WTC11 (cell line): ENCODE measurements at regions not wholly inside any gene's neighbourhood (a gene's known extent, or its start where the extent isn't known, plus 50 kb on each side); places are given as distances from the start of the nearest gene placed in this dataset.

ENCODE experiments used
- ATAC-seq: fragments of 200-7000 bp; cut with Tn5 transposase; 2 replicates; pipeline ENCODE4 v1.10.0; 2021; ENCODE audit warnings: mild to moderate bottlenecking, moderate library complexity
- CTCF ChIA-PET: fragments of 300-600 bp; sonication (Branson Sonifier 250); formaldehyde crosslinking; loops from one replicate; lab custom pipeline; 2021; ENCODE audit warnings: antibody characterized with exemption; lab: Charles Lee
- POLR2A ChIA-PET: fragments of 350-600 bp; sonication (Branson Sonifier 250); formaldehyde crosslinking; loops from one replicate; lab custom pipeline; 2021; ENCODE audit warnings: antibody characterized with exemption; lab: Charles Lee
- DNase-seq: peaks from one replicate; pipeline ENCODE4 v3.0.0; 2021; ENCODE audit warnings: low spot score
- H3K27ac Mint-ChIP-seq: 2 replicates; pipeline ENCODE4 v1.8.0; 2021; ENCODE audit warnings: mixed read lengths
- H3K27me3 Mint-ChIP-seq: 2 replicates; pipeline ENCODE4 v1.8.0; 2021; ENCODE audit warnings: low read depth, mild to moderate bottlenecking, moderate library complexity, mixed read lengths
- H3K36me3 Mint-ChIP-seq: 2 replicates; pipeline ENCODE4 v1.8.0; 2021; ENCODE audit warnings: mixed read lengths
- H3K4me1 Mint-ChIP-seq: 2 replicates; pipeline ENCODE4 v1.8.0; 2022; ENCODE audit warnings: mixed read lengths
- H3K4me3 Mint-ChIP-seq: 2 replicates; pipeline ENCODE4 v1.8.0; 2021; ENCODE audit warnings: mild to moderate bottlenecking, moderate library complexity, mixed read lengths
- H3K9me3 Mint-ChIP-seq: 2 replicates; pipeline ENCODE4 v1.8.0; 2021; ENCODE audit warnings: mixed read lengths
- AFF4 ChIP-seq: sonication (generic); formaldehyde crosslinking; IDR thresholded peaks from 2 replicates; pipeline ENCODE4 v1.8.1; 2023; ENCODE audit warnings: mild to moderate bottlenecking, missing genetic modification reagents, borderline replicate concordance
- ATF3 ChIP-seq: sonication (generic); formaldehyde crosslinking; conservative IDR thresholded peaks from 2 replicates; pipeline ENCODE4 v1.8.1; 2022; ENCODE audit warnings: mild to moderate bottlenecking, missing genetic modification reagents
- ATF6 ChIP-seq: sonication (generic); formaldehyde crosslinking; IDR thresholded peaks from 2 replicates; pipeline ENCODE4 v1.8.1; 2023; ENCODE audit warnings: mild to moderate bottlenecking, missing genetic modification reagents
- E2F5 ChIP-seq: sonication (generic); formaldehyde crosslinking; IDR thresholded peaks from 2 replicates; pipeline ENCODE4 v1.8.1; 2022; ENCODE audit warnings: mild to moderate bottlenecking, moderate library complexity, missing genetic modification reagents
- GRHL2 ChIP-seq: fragments of 250-450 bp; sonication (Bioruptor Pico); IDR thresholded peaks from 2 replicates; pipeline ENCODE4 v1.8.0; 2022; ENCODE audit warnings: mild to moderate bottlenecking, moderate library complexity; ENCODE audit not compliant: insufficient replicate concordance, severe bottlenecking
- KAT7 ChIP-seq: sonication (generic); formaldehyde crosslinking; IDR thresholded peaks from 2 replicates; pipeline ENCODE4 v1.8.1; 2023; ENCODE audit warnings: missing genetic modification reagents, mild to moderate bottlenecking, borderline replicate concordance
- MAX ChIP-seq: sonication (generic); formaldehyde crosslinking; IDR thresholded peaks from 2 replicates; pipeline ENCODE4 v1.8.0; 2022; ENCODE audit warnings: mild to moderate bottlenecking, missing genetic modification reagents
- MXD4 ChIP-seq: fragments of 250-450 bp; sonication (Bioruptor Pico); IDR thresholded peaks from 2 replicates; pipeline ENCODE4 v1.8.0; 2021; ENCODE audit warnings: mild to moderate bottlenecking, moderate library complexity, borderline replicate concordance
- MYBL2 ChIP-seq: sonication (generic); formaldehyde crosslinking; IDR thresholded peaks from 2 replicates; pipeline ENCODE4 v1.8.1; 2023; ENCODE audit warnings: mild to moderate bottlenecking, moderate library complexity, missing genetic modification reagents
- NFYB ChIP-seq: sonication (generic); formaldehyde crosslinking; conservative IDR thresholded peaks from 2 replicates; pipeline ENCODE4 v1.8.0; 2022; ENCODE audit warnings: low read depth, missing genetic modification reagents
- NR3C1 ChIP-seq: sonication (generic); formaldehyde crosslinking; conservative IDR thresholded peaks from 2 replicates; pipeline ENCODE4 v1.8.1; 2023; ENCODE audit warnings: low read depth, mild to moderate bottlenecking, missing genetic modification reagents
- PREB ChIP-seq: sonication (generic); formaldehyde crosslinking; IDR thresholded peaks from 2 replicates; pipeline ENCODE4 v1.8.1; 2022; ENCODE audit warnings: mild to moderate bottlenecking, missing genetic modification reagents, moderate library complexity, borderline replicate concordance
- TCF7 ChIP-seq: sonication (generic); formaldehyde crosslinking; IDR thresholded peaks from 2 replicates; pipeline ENCODE4 v1.8.0; 2022; ENCODE audit warnings: mild to moderate bottlenecking, low read depth, missing genetic modification reagents, moderate library complexity
- TEAD1 ChIP-seq: sonication (generic); formaldehyde crosslinking; IDR thresholded peaks from 2 replicates; pipeline ENCODE4 v1.8.0; 2022; ENCODE audit warnings: mild to moderate bottlenecking, missing genetic modification reagents
- ZNF138 ChIP-seq: sonication (generic); formaldehyde crosslinking; conservative IDR thresholded peaks from 2 replicates; pipeline ENCODE4 v1.8.1; 2022; ENCODE audit warnings: mild to moderate bottlenecking, moderate library complexity, missing genetic modification reagents
- ZNF263 ChIP-seq: sonication (generic); formaldehyde crosslinking; IDR thresholded peaks from 2 replicates; pipeline ENCODE4 v1.8.1; 2022; ENCODE audit warnings: low read depth, mild to moderate bottlenecking, moderate library complexity, missing genetic modification reagents
- ZNF671 ChIP-seq: fragments of 250-450 bp; sonication (Bioruptor Pico); IDR thresholded peaks from 2 replicates; pipeline ENCODE4 v1.8.0; 2021; ENCODE audit warnings: mild to moderate bottlenecking

GRCh38 chr3:164818318-164818717 is 260.0 kb downstream of the SI start (continued):
- TF ChIP-seq MYBL2 (CRISPR knock-in tag): no peak
- TF ChIP-seq, all 79 proteins: peak for 0

- POLR2A ChIA-PET: no interaction called here
- H3K4me3 Mint-ChIP-seq: no peak overlapping the region
- peaks cover 5% of the 10 kb centered on the region for H3K4me1 Mint-ChIP-seq
- H3K9me3 Mint-ChIP-seq: peaks cover 25% of the 10 kb centered on the region
- H3K27ac Mint-ChIP-seq: no peak overlapping the region
- CTCF ChIA-PET: no interaction called here
- H3K36me3 Mint-ChIP-seq: peaks cover 15% of the 10 kb centered on the region
- TF ChIP-seq ZNF263 (CRISPR knock-in tag) (no peak), ATF3 (no peak), MAX (CRISPR knock-in tag) (no peak), E2F5 (CRISPR knock-in tag) (no peak), ZNF138 (CRISPR knock-in tag) (no peak), TEAD1 (CRISPR knock-in tag) (no peak), NFYB (no peak), ATF6 (CRISPR knock-in tag) (no peak), TCF7 (no peak), PREB (CRISPR knock-in tag) (no peak), KAT7 (CRISPR knock-in tag) (no peak), GRHL2 (no peak), MYBL2 (CRISPR knock-in tag) (no peak), AFF4 (CRISPR knock-in tag) (no peak)
- ATAC-seq (no peak), DNase-seq (no peak)
- no peaks in the 10 kb centered on the region for H3K27me3 Mint-ChIP-seq
Measured at GRCh38 chr3:164814106-164814505, 264.2 kb downstream of the SI start.

GRCh38 chr3:164812042-164812441 is 266.3 kb downstream of the SI start:
- CTCF ChIA-PET: no interaction called here
- peaks cover 5% of the 10 kb centered on the region for H3K4me1 Mint-ChIP-seq
- DNase-seq: no peak
- TF ChIP-seq NR3C1 (CRISPR knock-in tag) (no peak), ZNF671 (CRISPR knock-in tag) (no peak), MXD4 (CRISPR knock-in tag) (no peak)
- TF ChIP-seq, all 79 proteins: peak for 0
- Mint-ChIP-seq H3K27ac (no peak overlapping the region), H3K9me3 (peaks cover 9% of the 10 kb centered on the region), H3K4me3 (no peak overlapping the region), H3K36me3 (no peaks in the 10 kb centered on the region), H3K27me3 (no peaks in the 10 kb centered on the region)
- POLR2A ChIA-PET: no interaction called here
- no peak for ATAC-seq
